GM06990 (cell line): ENCODE measurements at regions not wholly inside any gene's neighbourhood (a gene's known extent, or its start where the extent isn't known, plus 50 kb on each side); places are given as distances from the start of the nearest gene placed in this dataset.

Source experiments
- DNase-seq: peaks from one replicate; pipeline ENCODE4 v3.0.0-alpha.2; 2011; ENCODE audit not compliant: insufficient read length; ENCODE audit errors: extremely low read depth
- H3K27me3 ChIP-seq: replicated peaks from 2 replicates; pipeline ENCODE4 v1.6.0; 2011; ENCODE audit warnings: low read length; ENCODE audit not compliant: control insufficient read depth, insufficient read depth
- H3K36me3 ChIP-seq: 2 replicates; pipeline ENCODE4 v1.5.1; 2011; ENCODE audit warnings: low read length; ENCODE audit not compliant: control insufficient read depth, insufficient read depth
- H3K4me3 ChIP-seq: replicated peaks from 2 replicates; pipeline ENCODE4 v1.5.1; 2011; ENCODE audit warnings: low read depth, mild to moderate bottlenecking, control low read depth, low read length
- CTCF ChIP-seq: IDR thresholded peaks from 2 replicates; pipeline ENCODE4 v1.5.1; 2011; ENCODE audit warnings: low read length, control low read depth, mild to moderate bottlenecking, inconsistent platforms; ENCODE audit not compliant: insufficient read depth, poor library complexity, severe bottlenecking

- DNase-seq, result no peak
- Histone ChIP-seq H3K4me3 (no peak overlapping the region), H3K36me3 (no peaks in the 10 kb centered on the region), H3K27me3 (no peaks in the 10 kb centered on the region)
- TF ChIP-seq CTCF, result no peak
Observed at GRCh38 chr4:108396900-108397497, 223.4 kb upstream of the RPL34 start.

- no peak for TF ChIP-seq CTCF
- Histone ChIP-seq H3K27me3 (no peaks in the 10 kb centered on the region), H3K36me3 (no peaks in the 10 kb centered on the region)
Observed at GRCh38 chr4:108395786-108396185, 224.6 kb upstream of the RPL34 start.

GRCh38 chr4:108393890-108394472 is 225.2 kb upstream of the LEF1 start:
- Histone ChIP-seq H3K4me3 (no peak overlapping the region), H3K36me3 (no peaks in the 10 kb centered on the region), H3K27me3 (no peaks in the 10 kb centered on the region)
- DNase-seq, result no peak
- TF ChIP-seq CTCF, result no peak

More at GRCh38 chr4:108395786-108396185, 224.6 kb upstream of the RPL34 start:
- H3K4me3 ChIP-seq, result no peak overlapping the region
- DNase-seq, result no peak

GRCh38 chr4:108391701-108392455 is 223.1 kb upstream of the LEF1 start:
- Histone ChIP-seq H3K4me3 (no peak overlapping the region), H3K27me3 (no peaks in the 10 kb centered on the region), H3K36me3 (no peaks in the 10 kb centered on the region)
- no peak for DNase-seq
- TF ChIP-seq CTCF, result no peak

DNA sequence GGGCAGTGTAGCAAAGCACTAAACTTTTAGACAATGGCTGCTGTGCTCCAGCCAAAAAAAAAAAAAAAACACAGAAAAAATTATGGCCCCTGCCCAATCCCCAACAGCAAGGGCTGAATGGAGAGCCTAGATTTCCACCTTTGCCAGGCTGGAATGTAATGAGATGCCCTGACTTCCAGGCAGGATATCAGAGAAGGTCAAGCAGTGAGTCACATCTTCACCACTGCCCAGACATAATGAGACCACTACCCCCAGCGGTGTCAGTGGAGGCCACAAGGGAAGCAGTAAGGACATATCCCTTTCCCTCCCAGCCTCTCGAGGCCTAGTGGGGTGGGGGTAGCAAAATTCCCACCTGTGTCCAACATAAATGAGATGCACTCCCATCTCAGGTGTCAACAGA is 216.3 kb upstream of the LEF1 start:
- H3K27me3 ChIP-seq, result no peaks in the 10 kb centered on the region
- H3K36me3 ChIP-seq, result no peaks in the 10 kb centered on the region
- TF ChIP-seq CTCF, result no peak
- H3K4me3 ChIP-seq, result no peak overlapping the region
- no peak for DNase-seq
